GM19455 (cell line): ENCODE measurements at regions not wholly inside any gene's neighbourhood (a gene's known extent, or its start where the extent isn't known, plus 50 kb on each side); places are given as distances from the start of the nearest gene placed in this dataset.

Experiments
- ATAC-seq: cut with Tn5 transposase; IDR thresholded peaks from one replicate; pipeline ENCODE4 v1.9.1; 2021; ENCODE audit not compliant: unreplicated experiment

GRCh38 chr15:70290708-70291107, 193.0 kb upstream of the TLE3 start:
- ATAC-seq: no peak

- ATAC-seq: no peak
Observed at GRCh38 chr15:70289191-70289955, 191.7 kb upstream of the TLE3 start.

GRCh38 chr15:70286113-70286806, 188.5 kb upstream of the TLE3 start:
- ATAC-seq: no peak

GRCh38 chr15:70284438-70285214, 186.9 kb upstream of the TLE3 start:
- no peak for ATAC-seq

DNA sequence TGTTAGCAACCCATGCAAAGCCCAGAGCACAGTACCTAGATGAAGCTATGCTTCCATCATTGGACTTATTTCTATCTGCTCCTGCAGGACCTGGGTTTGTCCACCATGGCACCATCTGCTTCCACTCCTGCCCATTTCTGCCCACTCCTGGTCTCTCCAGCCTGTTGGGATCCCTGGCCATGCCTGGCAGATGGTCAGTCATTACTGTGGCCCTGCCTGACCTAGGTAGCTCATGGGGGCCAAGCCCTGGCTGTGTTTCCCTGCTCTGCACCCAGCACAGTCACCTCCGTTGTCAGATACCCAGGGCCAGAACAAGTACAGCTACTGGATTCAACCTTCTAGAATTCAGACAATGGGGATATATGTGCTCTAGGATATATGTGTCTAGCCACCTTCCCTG, 185.8 kb upstream of the TLE3 start:
- ATAC-seq: no peak

- ATAC-seq: no peak
Observed at GRCh38 chr15:70281811-70282307, 184.1 kb upstream of the TLE3 start.

GRCh38 chr15:70281261-70281810, 183.6 kb upstream of the TLE3 start:
- no peak for ATAC-seq

GRCh38 chr15:70280781-70281180, 183.1 kb upstream of the TLE3 start:
- ATAC-seq: no peak

- no peak for ATAC-seq
Observed at GRCh38 chr15:70279096-70279495, 181.4 kb upstream of the TLE3 start.

- ATAC-seq: no peak
Observed at GRCh38 chr15:70278644-70279043, 180.9 kb upstream of the TLE3 start.

DNA sequence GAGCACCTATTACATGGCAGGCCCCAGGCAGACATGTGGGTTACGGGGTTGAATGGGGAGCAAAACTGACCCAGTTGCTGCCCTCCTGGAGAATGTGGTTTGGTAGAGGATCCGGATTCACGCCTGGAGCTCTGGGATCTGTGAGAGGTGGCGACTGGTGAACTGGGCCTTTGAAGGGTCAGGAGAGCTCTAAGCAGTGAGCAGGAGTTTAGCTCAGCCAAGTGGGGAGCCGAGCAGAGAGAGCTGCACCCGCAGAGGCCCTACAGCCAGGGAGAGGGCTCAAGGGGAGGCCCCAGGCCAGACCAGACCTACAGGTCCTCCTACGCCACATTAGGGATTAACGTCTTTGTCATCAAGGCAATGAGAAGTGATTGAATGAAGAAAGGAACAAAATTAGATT, 179.8 kb upstream of the TLE3 start:
- no peak for ATAC-seq

DNA sequence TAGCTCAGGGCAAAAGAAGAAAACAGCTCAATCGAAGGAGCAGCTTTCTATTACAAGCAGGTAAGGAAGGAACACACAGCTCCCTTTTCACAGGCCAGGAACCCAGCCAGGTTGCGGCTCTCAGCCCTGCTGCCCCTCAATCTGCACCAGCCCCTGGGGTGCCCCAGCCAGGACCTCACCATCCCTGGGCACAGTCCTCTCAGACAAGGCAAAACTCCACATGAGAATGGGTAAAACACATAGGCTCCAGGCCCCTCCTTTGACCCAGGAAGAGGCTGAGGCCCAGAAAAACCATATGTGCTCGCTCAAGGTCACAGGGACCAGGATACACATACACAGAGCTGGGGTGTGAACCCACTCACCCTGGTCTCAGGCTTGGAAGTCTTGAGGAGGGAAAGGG, 178.7 kb upstream of the TLE3 start:
- no peak for ATAC-seq

GRCh38 chr15:70275461-70276138, 177.9 kb upstream of the TLE3 start:
- ATAC-seq: no peak

GRCh38 chr15:70274908-70275307, 177.2 kb upstream of the TLE3 start:
- no peak for ATAC-seq

- no peak for ATAC-seq
Observed at GRCh38 chr15:70274255-70274880, 176.7 kb upstream of the TLE3 start.

DNA sequence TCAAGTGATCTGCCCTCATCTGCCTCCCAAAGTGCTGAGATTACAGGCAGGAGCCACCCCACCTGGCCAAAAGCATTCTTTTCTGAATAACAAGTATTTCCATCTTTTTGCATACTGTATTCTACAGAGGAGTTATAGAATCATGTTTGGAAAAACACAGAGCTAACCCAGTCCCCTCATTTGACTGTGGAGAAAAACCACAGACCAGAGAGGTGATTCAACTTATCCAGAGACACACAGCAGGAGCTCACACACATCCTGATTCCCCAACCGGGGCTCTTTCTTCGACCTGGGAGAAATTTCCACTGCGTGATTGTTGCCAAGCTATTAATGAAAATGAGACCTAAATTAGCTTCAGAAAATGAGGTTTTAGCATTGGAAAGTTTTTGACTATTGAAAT, 176.1 kb upstream of the TLE3 start:
- no peak for ATAC-seq

GRCh38 chr15:70272565-70273355, 175.0 kb upstream of the TLE3 start:
- no peak for ATAC-seq

DNA sequence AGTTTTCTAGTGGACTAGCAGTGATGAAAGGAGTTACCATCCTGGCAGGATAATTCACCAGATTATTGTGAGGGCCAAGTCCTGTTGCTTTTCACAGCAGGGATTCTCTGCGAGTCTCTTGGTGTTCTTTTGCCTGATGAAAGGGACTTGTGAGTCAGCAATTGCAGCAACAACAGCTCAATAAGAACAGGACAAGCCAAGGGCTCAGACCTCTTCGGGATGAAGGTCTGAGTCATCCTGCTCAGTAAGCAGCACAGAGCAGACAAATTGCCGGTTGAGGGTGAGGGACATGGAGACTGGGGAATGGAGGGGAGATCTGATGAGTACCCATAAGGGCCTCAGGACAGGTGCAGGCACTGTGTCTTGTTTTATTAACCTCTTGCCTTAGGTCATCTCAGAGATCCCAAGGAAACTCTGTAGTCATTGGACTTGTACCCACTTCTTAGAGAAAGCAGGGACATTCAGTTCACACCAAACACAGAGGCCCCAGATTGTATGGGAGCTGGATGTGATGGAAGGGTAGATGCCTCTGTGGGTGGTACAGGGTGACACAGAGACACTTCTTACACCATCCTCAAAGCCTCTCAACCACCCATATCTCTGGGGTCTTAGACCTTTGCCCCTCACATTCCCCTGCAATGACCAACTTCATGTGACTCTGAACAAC, 173.8 kb upstream of the TLE3 start:
- no peak for ATAC-seq

- ATAC-seq: no peak
Observed at GRCh38 chr15:70270752-70271111, 173.0 kb upstream of the TLE3 start.
